Hepatocyte (in vitro differentiated cells): ENCODE measurements at regions not wholly inside any gene's neighbourhood (a gene's known extent, or its start where the extent isn't known, plus 50 kb on each side); places are given as distances from the start of the nearest gene placed in this dataset.
"Not testable (repeated sequence)": the region's sequence is repeated elsewhere in the genome, so short reads cannot be mapped to it uniquely, and the experiment has no call there.

Experiments
- DNase-seq: peaks from one replicate; pipeline ENCODE4 v3.0.0-alpha.2; 2016; ENCODE audit warnings: low spot score
- H2AFZ ChIP-seq: fragments of 200-600 bp; sonication (generic); 2 replicates; pipeline ENCODE4 v1.6.0; 2016; ENCODE audit warnings: antibody characterized with exemption, mild to moderate bottlenecking
- H3K27ac ChIP-seq: fragments of 200-600 bp; sonication (generic); 2 replicates; pipeline ENCODE4 v1.5.1; 2016; ENCODE audit warnings: mild to moderate bottlenecking
- H3K27me3 ChIP-seq: fragments of 200-600 bp; sonication (generic); 2 replicates; pipeline ENCODE4 v1.6.1; 2016
- H3K36me3 ChIP-seq: fragments of 200-600 bp; sonication (generic); replicated peaks from 2 replicates; pipeline ENCODE4 v1.5.1; 2016; ENCODE audit warnings: low read depth; ENCODE audit not compliant: insufficient read depth
- H3K4me1 ChIP-seq: fragments of 200-600 bp; sonication (generic); 2 replicates; pipeline ENCODE4 v1.5.1; 2016; ENCODE audit warnings: mild to moderate bottlenecking, moderate library complexity; ENCODE audit not compliant: insufficient read depth
- H3K4me2 ChIP-seq: fragments of 200-600 bp; sonication (generic); 2 replicates; pipeline ENCODE4 v1.6.0; 2016
- H3K4me3 ChIP-seq: fragments of 200-600 bp; sonication (generic); 2 replicates; pipeline ENCODE4 v1.5.1; 2016; ENCODE audit warnings: mild to moderate bottlenecking
- H3K79me2 ChIP-seq: fragments of 200-600 bp; sonication (generic); 2 replicates; pipeline ENCODE4 v1.6.0; 2017; ENCODE audit warnings: mild to moderate bottlenecking
- H3K9me2 ChIP-seq: fragments of 200-600 bp; sonication (generic); replicated peaks from 2 replicates; pipeline ENCODE4 v1.6.0; 2017; ENCODE audit warnings: mild to moderate bottlenecking; ENCODE audit not compliant: insufficient read depth
- H3K9me3 ChIP-seq: fragments of 200-600 bp; sonication (generic); 2 replicates; pipeline ENCODE4 v1.5.1; 2016; ENCODE audit warnings: low read depth, mild to moderate bottlenecking
- H4K20me1 ChIP-seq: fragments of 200-600 bp; sonication (generic); 2 replicates; pipeline ENCODE4 v1.6.0; 2016; ENCODE audit warnings: mild to moderate bottlenecking; ENCODE audit not compliant: insufficient read depth, poor library complexity, severe bottlenecking
- EZH2 ChIP-seq: fragments of 200-600 bp; sonication (generic); IDR thresholded peaks from 2 replicates; pipeline ENCODE4 v1.6.1; 2016; ENCODE audit warnings: antibody characterized with exemption, mild to moderate bottlenecking, borderline replicate concordance
- EZH2phosphoT487 ChIP-seq: fragments of 200-600 bp; sonication (generic); IDR thresholded peaks from one replicate; pipeline ENCODE4 v1.6.1; 2018; ENCODE audit warnings: antibody characterized with exemption, mild to moderate bottlenecking, low read depth, moderate library complexity; ENCODE audit not compliant: unreplicated experiment, severe bottlenecking
- WGBS: methylation state at CpG from one replicate; pipeline ENCODE4 v1.1.6; 2016; ENCODE audit warnings: low lambda C conversion rate; ENCODE audit errors: missing lambda C conversion rate; 5-methylcytosine and 5-hydroxymethylcytosine counted together
- TF ChIP-seq, protein P1 (sequence below): fragments of 200-600 bp; sonication (generic); IDR thresholded peaks from 2 replicates; pipeline ENCODE4 v1.5.1; 2016; ENCODE audit warnings: antibody characterized with exemption, mild to moderate bottlenecking; ENCODE audit not compliant: poor library complexity

GRCh38 chr1:73452522-73452921, 745.5 kb downstream of the LRRIQ3 start:
- Histone ChIP-seq H3K4me1 (no peaks in the 10 kb centered on the region), H4K20me1 (no peaks in the 10 kb centered on the region), H3K4me2 (no peak overlapping the region), H3K9me3 (no peaks in the 10 kb centered on the region), H3K36me3 (no peaks in the 10 kb centered on the region), H3K27me3 (no peaks in the 10 kb centered on the region), H3K79me2 (no peaks in the 10 kb centered on the region), H3K4me3 (no peak overlapping the region), H2AFZ (no peak overlapping the region), H3K9me2 (no peaks in the 10 kb centered on the region), H3K27ac (no peak overlapping the region)
- TF ChIP-seq, protein P1, sequence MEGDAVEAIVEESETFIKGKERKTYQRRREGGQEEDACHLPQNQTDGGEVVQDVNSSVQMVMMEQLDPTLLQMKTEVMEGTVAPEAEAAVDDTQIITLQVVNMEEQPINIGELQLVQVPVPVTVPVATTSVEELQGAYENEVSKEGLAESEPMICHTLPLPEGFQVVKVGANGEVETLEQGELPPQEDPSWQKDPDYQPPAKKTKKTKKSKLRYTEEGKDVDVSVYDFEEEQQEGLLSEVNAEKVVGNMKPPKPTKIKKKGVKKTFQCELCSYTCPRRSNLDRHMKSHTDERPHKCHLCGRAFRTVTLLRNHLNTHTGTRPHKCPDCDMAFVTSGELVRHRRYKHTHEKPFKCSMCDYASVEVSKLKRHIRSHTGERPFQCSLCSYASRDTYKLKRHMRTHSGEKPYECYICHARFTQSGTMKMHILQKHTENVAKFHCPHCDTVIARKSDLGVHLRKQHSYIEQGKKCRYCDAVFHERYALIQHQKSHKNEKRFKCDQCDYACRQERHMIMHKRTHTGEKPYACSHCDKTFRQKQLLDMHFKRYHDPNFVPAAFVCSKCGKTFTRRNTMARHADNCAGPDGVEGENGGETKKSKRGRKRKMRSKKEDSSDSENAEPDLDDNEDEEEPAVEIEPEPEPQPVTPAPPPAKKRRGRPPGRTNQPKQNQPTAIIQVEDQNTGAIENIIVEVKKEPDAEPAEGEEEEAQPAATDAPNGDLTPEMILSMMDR, result peak; percentile 33
- no peak for TF ChIP-seq EZH2
- TF ChIP-seq EZH2phosphoT487, result no peak
- 69% methylated on average over 2 of the region's 2 CpGs for WGBS
- no peak for DNase-seq

- not testable (repeated sequence) for H3K27ac ChIP-seq, H3K4me2 ChIP-seq, H3K27me3 ChIP-seq, H2AFZ ChIP-seq, H3K9me2 ChIP-seq, H3K4me3 ChIP-seq, DNase-seq, H3K79me2 ChIP-seq, H4K20me1 ChIP-seq, H3K9me3 ChIP-seq, H3K36me3 ChIP-seq, H3K4me1 ChIP-seq
- 92% methylated on average over 2 of the region's 2 CpGs for WGBS
These were observed 747.3 kb downstream of the LRRIQ3 start for GRCh38 chr1:73450668-73451067.

DNA sequence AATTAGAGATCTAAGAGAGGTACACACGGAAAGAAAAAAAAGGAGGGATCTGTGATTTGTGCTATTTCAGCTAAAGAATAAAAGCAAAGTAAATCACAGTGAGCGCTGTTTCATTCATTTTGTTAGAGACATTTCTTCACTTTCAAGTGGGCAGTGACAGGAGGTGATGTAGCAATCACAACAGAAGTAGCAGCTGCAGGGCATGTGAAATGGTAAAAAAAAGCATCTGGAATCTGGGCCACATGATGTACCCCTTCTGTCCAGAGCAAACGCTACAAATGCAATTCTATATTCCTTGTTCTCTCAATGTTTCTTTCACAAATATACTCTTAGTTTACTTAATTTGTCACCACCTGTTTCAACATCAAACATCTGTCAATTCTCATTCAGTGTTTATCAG, 786.5 kb downstream of the LRRIQ3 start:
- 85% methylated on average over 3 of the region's 3 CpGs for WGBS
- TF ChIP-seq EZH2phosphoT487 (no peak), EZH2 (no peak)
- TF ChIP-seq, protein P1, result no peak
- Histone ChIP-seq H4K20me1 (no peaks in the 10 kb centered on the region), H3K9me3 (no peaks in the 10 kb centered on the region), H3K4me2 (no peak overlapping the region), H3K27ac (no peak overlapping the region), H3K9me2 (no peaks in the 10 kb centered on the region), H2AFZ (no peak overlapping the region), H3K36me3 (no peaks in the 10 kb centered on the region), H3K79me2 (no peaks in the 10 kb centered on the region), H3K4me1 (no peaks in the 10 kb centered on the region), H3K27me3 (no peaks in the 10 kb centered on the region), H3K4me3 (no peak overlapping the region)
- no peak for DNase-seq

- H3K9me2 ChIP-seq, result no peaks in the 10 kb centered on the region
- no peak overlapping the region for H3K4me3 ChIP-seq
- no peak overlapping the region for H3K27ac ChIP-seq
- no peaks in the 10 kb centered on the region for H3K4me1 ChIP-seq
- H4K20me1 ChIP-seq, result no peaks in the 10 kb centered on the region
- 79% methylated on average over 2 of the region's 2 CpGs for WGBS
- H3K9me3 ChIP-seq, result no peaks in the 10 kb centered on the region
- TF ChIP-seq EZH2 (no peak), EZH2phosphoT487 (no peak)
- TF ChIP-seq, protein P1, result no peak
- no peak overlapping the region for H2AFZ ChIP-seq
- H3K4me2 ChIP-seq, result no peak overlapping the region
- H3K27me3 ChIP-seq, result no peaks in the 10 kb centered on the region
- H3K36me3 ChIP-seq, result no peaks in the 10 kb centered on the region
- DNase-seq, result no peak
- no peaks in the 10 kb centered on the region for H3K79me2 ChIP-seq
These were observed 796.3 kb downstream of the LRRIQ3 start for GRCh38 chr1:73401666-73402065.
